ENCODE measurements at regions not wholly inside any gene's neighbourhood (a gene's known extent, or its start where the extent isn't known, plus 50 kb on each side); places are given as distances from the start of the nearest gene placed in this dataset.

- TF ChIP-seq, protein P1, sequence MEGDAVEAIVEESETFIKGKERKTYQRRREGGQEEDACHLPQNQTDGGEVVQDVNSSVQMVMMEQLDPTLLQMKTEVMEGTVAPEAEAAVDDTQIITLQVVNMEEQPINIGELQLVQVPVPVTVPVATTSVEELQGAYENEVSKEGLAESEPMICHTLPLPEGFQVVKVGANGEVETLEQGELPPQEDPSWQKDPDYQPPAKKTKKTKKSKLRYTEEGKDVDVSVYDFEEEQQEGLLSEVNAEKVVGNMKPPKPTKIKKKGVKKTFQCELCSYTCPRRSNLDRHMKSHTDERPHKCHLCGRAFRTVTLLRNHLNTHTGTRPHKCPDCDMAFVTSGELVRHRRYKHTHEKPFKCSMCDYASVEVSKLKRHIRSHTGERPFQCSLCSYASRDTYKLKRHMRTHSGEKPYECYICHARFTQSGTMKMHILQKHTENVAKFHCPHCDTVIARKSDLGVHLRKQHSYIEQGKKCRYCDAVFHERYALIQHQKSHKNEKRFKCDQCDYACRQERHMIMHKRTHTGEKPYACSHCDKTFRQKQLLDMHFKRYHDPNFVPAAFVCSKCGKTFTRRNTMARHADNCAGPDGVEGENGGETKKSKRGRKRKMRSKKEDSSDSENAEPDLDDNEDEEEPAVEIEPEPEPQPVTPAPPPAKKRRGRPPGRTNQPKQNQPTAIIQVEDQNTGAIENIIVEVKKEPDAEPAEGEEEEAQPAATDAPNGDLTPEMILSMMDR (IDR thresholded peaks at IDR 0.05 in 2 of 3, conservative IDR thresholded peaks at IDR 0.05 in 1 of 3; ENCODE audit: borderline replicate concordance in 1 of 3, insufficient read depth in 1 of 3, low read depth in 2 of 3, low read length in 2 of 3) = no peak
- TF ChIP-seq EZH2 (IDR thresholded peaks at IDR 0.05) (no peak), YY1 (IDR thresholded peaks at IDR 0.05; ENCODE audit: extremely low read depth, insufficient replicate concordance, low read depth, low read length) (no peak), FOSL1 (IDR thresholded peaks at IDR 0.05; ENCODE audit: low read depth) (no peak), SIN3A (IDR thresholded peaks at IDR 0.05; ENCODE audit: low read depth) (no peak), EGR1 (IDR thresholded peaks at IDR 0.05; ENCODE audit: low read depth) (no peak)
Observed at GRCh38 chr1:37147392-37147831, 113.1 kb upstream of the GRIK3 start.

Data from HCT116 (cell line).